Stimulated activated naive CD8-positive, alpha-beta T cell treated with anti-CD3 and anti-CD28 coated beads, Interleukin-15, Interleukin-2, amounts not matched to agents 100 U/mL and 50 U/mL, for 24 hours (primary cell): ENCODE measurements at regions not wholly inside any gene's neighbourhood (a gene's known extent, or its start where the extent isn't known, plus 50 kb on each side); places are given as distances from the start of the nearest gene placed in this dataset.
"Not testable (repeated sequence)": the region's sequence is repeated elsewhere in the genome, so short reads cannot be mapped to it uniquely, and the experiment has no call there.

ENCODE experiments used
- ATAC-seq: fragments of 150-1000 bp; cut with Tn5 transposase; one replicate; pipeline ENCODE4 v1.10.0; 2021
- DNase-seq: peaks from one replicate; pipeline ENCODE4 v3.0.0; 2021

- no peak for ATAC-seq
- no peak for DNase-seq
Measured at GRCh38 chr3:21894459-21895340, 143.7 kb upstream of the ZNF385D start.

DNA sequence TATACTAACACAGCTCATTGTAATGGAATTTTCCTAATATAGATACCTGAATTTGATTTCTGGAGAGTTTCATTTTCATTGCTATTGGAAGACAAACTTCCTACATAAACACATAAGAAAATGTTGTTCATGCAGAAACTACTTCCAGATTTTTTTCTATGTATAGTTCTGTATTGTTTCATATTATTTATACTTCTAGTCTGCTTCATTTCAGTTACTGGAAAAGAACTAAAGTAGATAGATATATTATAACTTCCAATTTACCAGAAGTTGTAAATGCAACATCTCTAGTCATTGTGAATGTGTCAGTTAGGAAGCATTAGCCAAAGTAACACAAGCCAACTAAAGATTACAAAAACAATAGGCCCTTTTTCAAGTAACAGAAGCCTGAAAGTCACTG is 147.3 kb upstream of the ZNF385D start:
- ATAC-seq: no peak

DNA sequence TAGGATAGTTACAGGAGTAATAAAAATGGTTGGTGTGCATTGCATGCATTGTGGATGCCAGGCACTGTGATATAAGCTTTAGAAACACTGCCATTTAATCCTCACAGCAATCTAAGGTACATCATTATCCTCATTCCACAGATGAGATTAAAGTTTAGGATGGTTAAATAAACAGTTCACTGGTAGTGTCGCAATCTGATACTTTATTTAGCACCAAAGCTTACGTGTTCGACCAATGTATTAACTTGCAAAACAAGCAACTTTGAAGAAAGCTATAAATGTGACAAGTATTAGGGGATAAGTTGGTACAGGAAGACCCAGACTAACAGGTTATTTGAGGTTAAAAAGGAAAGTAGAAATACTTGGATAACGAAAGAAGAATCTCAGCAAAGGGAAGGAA is 150.5 kb upstream of the ZNF385D start:
- ATAC-seq (no peak), DNase-seq (no peak)

More for the DNA sequence above, 147.3 kb upstream of the ZNF385D start:
- DNase-seq: no peak

GRCh38 chr3:21902956-21903355 is 151.9 kb upstream of the ZNF385D start:
- ATAC-seq (no peak), DNase-seq (no peak)

GRCh38 chr3:21909096-21909495 is 158.1 kb upstream of the ZNF385D start:
- no peak for DNase-seq
- ATAC-seq: no peak

GRCh38 chr3:21912711-21913110 is 161.7 kb upstream of the ZNF385D start:
- ATAC-seq (no peak), DNase-seq (no peak)

DNA sequence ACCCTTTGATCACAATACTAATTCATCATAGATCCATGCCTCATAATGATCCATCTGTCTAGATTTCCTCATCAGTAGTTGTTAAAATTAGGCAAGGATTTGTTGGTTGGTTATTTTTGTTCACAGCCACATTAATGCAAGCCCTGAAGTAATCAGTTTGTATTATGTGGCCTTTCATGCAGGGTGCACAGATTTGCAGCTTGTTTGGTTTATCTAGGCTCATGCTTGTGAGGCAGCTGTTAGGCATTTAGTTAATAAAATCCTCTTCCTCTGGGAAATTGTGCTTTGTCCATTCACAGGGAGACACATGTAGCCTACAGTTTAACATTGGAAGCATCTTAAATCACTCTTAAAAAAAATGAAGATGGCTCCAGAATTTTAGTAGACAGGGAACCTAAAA is 162.8 kb upstream of the ZNF385D start:
- DNase-seq (no peak), ATAC-seq (no peak)

DNA sequence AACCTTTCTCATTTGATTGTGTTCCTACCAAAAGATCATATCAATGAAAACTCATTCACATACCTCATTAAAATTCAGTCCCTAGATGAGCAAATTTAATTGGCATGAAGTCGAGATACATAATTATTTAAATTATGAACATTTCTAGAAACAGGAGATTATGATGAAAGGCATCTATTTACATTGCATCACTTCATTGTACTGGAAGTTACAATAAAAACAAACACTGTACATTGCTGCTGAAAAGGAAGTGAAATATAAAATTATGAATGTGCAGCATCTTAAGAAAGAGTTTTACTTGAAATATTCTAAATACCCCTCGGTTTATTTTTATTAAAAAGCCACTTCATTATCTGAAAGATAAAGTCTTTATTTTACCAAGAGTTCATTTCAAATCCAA is 163.4 kb upstream of the ZNF385D start:
- DNase-seq (no peak), ATAC-seq (no peak)

GRCh38 chr3:21919383-21919782 is 168.4 kb upstream of the ZNF385D start:
- no peak for DNase-seq
- no peak for ATAC-seq

DNA sequence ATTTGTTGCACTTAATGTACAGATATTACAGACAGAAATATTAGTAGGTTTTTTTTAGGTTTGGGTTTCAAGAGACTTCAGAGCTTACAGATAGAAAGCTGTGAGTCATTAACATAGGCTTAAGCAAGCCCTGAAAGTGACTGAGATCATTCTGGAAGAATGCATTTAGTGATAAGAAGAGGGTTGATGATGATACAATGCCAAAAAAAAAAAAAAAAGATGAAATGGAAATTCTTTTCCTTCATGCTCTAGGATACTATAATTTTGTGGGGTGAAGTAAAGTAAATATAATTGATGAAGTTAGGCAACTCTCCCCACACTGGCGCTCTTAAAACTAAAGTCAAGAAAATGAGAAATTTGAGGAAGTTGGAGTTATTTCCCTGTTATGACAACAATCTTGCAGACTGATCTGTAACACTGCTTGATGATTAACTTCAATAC is 169.4 kb upstream of the ZNF385D start:
- no peak for ATAC-seq
- no peak for DNase-seq

DNA sequence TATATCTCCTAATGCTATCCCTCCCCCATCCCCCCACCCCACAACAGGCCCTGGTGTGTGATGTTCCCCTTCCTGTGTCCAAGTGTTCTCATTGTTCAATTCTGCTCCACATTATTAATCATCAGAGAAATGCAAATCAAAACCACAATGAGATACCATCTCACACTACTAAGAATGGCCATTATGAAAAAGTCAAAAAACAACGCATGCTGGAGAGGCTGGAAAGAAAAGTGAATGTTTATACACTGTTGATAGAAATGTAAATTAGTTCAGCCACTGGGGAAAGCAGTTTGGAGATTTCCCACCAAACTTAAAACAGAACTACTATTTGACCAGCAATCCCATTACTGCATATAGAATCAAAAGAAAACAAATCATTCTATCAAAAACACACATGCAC is 172.1 kb upstream of the ZNF385D start:
- DNase-seq, ATAC-seq: not testable (repeated sequence)

DNA sequence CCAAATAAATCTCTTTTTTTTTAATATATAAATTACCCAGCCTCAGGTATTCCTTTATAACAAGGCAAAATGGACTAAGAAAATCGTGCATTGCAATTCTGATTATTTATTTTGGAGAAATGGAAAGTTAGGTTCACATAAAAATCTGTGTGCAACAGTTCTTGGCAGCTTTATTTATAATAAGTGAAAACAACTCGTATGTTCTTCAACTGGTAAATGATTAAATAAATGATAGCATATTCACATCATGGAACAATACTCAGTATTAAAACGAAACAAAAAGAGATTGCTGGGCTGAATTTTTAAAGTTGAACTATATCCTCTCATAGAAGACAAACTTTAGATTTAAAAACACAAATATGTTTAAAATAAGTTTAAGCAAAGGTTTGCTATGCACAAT is 176.3 kb upstream of the ZNF385D start:
- DNase-seq (no peak), ATAC-seq (no peak)

- DNase-seq (no peak), ATAC-seq (no peak)
Measured at GRCh38 chr3:21934591-21934990, 183.6 kb upstream of the ZNF385D start.

GRCh38 chr3:21936207-21936606 is 185.2 kb upstream of the ZNF385D start:
- no peak for DNase-seq
- ATAC-seq: no peak

DNA sequence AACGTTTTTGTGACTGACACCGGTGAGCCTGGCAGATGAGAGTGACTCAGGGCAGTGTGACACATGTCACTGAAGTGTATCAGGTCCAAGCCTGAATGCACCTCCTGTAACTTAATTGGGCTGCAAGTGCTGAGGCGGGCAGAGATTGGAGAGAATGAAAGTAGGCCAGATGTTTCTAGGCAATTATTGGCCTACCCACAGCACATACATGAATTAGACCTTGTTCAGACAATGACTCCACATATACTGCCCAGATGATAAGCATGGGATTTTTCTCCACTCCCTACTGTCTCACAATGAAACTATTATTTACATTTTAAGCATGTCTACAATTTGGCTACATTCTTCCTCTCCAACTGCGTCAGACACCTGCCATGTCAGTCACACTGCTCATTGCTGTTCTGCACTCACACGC is 187.3 kb upstream of the ZNF385D start:
- ATAC-seq: no peak
- no peak for DNase-seq

- DNase-seq (no peak), ATAC-seq (no peak)
Measured at GRCh38 chr3:21942328-21942727, 191.3 kb upstream of the ZNF385D start.

GRCh38 chr3:21944251-21944650 is 193.2 kb upstream of the ZNF385D start:
- no peak for ATAC-seq
- no peak for DNase-seq

- DNase-seq (no peak), ATAC-seq (no peak)
Measured at GRCh38 chr3:21952856-21953255, 201.8 kb upstream of the ZNF385D start.

- ATAC-seq: no peak
- no peak for DNase-seq
Measured at GRCh38 chr3:21954709-21955108, 203.7 kb upstream of the ZNF385D start.

DNA sequence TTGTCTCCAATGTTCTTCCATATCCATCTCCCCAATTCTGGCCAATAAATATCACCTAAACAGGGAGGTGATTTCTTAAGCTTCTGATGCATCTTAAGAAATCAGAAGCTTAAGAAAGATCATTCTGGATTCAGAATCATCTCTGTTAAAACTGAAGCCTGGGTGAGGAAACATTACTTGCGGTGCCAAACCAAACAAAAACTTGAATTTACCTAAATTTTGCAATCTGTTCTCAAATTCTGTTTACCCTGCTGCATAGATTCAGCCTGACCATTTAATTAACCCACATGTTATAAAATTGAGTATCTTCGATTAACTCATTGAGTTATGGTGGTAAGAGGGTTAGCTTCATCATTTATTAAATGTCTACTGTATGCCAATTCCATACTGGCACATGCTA is 204.4 kb upstream of the ZNF385D start:
- DNase-seq: no peak
- ATAC-seq: no peak

- ATAC-seq (no peak), DNase-seq (no peak)
Measured at GRCh38 chr3:21960033-21960432, 209.0 kb upstream of the ZNF385D start.

DNA sequence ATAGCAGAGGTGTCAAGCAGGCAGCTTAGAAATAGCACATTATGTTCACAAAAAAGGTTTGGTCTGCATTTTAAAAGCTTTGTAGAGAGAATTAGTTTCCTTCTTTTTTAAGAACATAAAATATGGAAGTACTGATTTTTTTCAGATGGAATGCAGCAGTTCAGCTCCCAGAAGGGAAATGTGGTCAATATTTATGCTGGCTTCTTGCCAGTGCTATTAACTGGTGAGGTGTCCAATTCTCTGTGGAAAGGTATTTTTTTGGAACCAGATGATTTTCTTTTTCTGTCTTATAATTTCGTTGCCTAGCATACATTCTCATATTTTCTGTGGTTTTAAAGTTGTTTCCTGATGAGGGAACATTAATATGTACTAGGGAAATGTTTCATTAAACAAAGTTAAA is 211.4 kb upstream of the ZNF385D start:
- no peak for DNase-seq

GRCh38 chr3:21966457-21966856 is 215.4 kb upstream of the ZNF385D start:
- ATAC-seq, DNase-seq: not testable (repeated sequence)

More for the DNA sequence above, 211.4 kb upstream of the ZNF385D start:
- no peak for ATAC-seq

- ATAC-seq (no peak), DNase-seq (no peak)
Measured at GRCh38 chr3:21979706-21980105, 228.7 kb upstream of the ZNF385D start.
